ENCODE measurements at regions not wholly inside any gene's neighbourhood (a gene's known extent, or its start where the extent isn't known, plus 50 kb on each side); places are given as distances from the start of the nearest gene placed in this dataset.

GRCh38 chr13:73519396-73520116 lies 460.8 kb downstream of the KLF5 start:
- Histone ChIP-seq H3K4me3 (ENCODE audit: low read length) (peak overlapping the region; percentile 14), H2AFZ (ENCODE audit: low read depth, low read length) (no peak overlapping the region), H3K9me3 (ENCODE audit: low read length) (no peaks in the 10 kb centered on the region), H3K27me3 (ENCODE audit: insufficient read depth, low read depth, low read length) (no peaks in the 10 kb centered on the region), H3F3A (ENCODE audit: insufficient read depth, low read length, poor library complexity, severe bottlenecking) (no peaks in the 10 kb centered on the region), H3K27ac (ENCODE audit: low read length) (peak overlapping the region; percentile 44), H3K9ac (ENCODE audit: low read length) (no peak overlapping the region), H3K4me2 (ENCODE audit: low read length) (no peak overlapping the region), H3K79me2 (replicated peaks; ENCODE audit: insufficient read depth, low read length) (no peaks in the 10 kb centered on the region), H4K20me1 (ENCODE audit: insufficient read depth) (no peaks in the 10 kb centered on the region), H3K9me2 (ENCODE audit: insufficient read depth, low read length) (no peaks in the 10 kb centered on the region), H3K36me3 (ENCODE audit: insufficient read depth, low read length) (no peaks in the 10 kb centered on the region)
- TF ChIP-seq EZH2 (IDR thresholded peaks at IDR 0.05; ENCODE audit: borderline replicate concordance, insufficient read depth, low read length, poor library complexity, severe bottlenecking) (no peak), POLR2AphosphoS5 (IDR thresholded peaks at IDR 0.05) (peak; percentile 43), EP300 (conservative IDR thresholded peaks at IDR 0.05; ENCODE audit: poor library complexity, severe bottlenecking) (peak; percentile 62), MXI1 (conservative IDR thresholded peaks at IDR 0.05; ENCODE audit: poor library complexity, severe bottlenecking) (no peak), RAD21 (conservative IDR thresholded peaks at IDR 0.05) (no peak), TAF1 (IDR thresholded peaks at IDR 0.05; ENCODE audit: low read depth) (no peak), SMC3 (conservative IDR thresholded peaks at IDR 0.05; ENCODE audit: poor library complexity) (no peak), CTCF (IDR thresholded peaks at IDR 0.05; ENCODE audit: poor library complexity, severe bottlenecking) (no peak)
- TF ChIP-seq, protein P1, sequence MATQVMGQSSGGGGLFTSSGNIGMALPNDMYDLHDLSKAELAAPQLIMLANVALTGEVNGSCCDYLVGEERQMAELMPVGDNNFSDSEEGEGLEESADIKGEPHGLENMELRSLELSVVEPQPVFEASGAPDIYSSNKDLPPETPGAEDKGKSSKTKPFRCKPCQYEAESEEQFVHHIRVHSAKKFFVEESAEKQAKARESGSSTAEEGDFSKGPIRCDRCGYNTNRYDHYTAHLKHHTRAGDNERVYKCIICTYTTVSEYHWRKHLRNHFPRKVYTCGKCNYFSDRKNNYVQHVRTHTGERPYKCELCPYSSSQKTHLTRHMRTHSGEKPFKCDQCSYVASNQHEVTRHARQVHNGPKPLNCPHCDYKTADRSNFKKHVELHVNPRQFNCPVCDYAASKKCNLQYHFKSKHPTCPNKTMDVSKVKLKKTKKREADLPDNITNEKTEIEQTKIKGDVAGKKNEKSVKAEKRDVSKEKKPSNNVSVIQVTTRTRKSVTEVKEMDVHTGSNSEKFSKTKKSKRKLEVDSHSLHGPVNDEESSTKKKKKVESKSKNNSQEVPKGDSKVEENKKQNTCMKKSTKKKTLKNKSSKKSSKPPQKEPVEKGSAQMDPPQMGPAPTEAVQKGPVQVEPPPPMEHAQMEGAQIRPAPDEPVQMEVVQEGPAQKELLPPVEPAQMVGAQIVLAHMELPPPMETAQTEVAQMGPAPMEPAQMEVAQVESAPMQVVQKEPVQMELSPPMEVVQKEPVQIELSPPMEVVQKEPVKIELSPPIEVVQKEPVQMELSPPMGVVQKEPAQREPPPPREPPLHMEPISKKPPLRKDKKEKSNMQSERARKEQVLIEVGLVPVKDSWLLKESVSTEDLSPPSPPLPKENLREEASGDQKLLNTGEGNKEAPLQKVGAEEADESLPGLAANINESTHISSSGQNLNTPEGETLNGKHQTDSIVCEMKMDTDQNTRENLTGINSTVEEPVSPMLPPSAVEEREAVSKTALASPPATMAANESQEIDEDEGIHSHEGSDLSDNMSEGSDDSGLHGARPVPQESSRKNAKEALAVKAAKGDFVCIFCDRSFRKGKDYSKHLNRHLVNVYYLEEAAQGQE (IDR thresholded peaks at IDR 0.05; ENCODE audit: borderline replicate concordance) = peak; percentile 51

- Histone ChIP-seq H3K36me3 (ENCODE audit: insufficient read depth, low read length) (no peaks in the 10 kb centered on the region), H3K4me3 (ENCODE audit: low read length) (no peak overlapping the region), H3K9me3 (ENCODE audit: low read length) (no peaks in the 10 kb centered on the region), H3F3A (ENCODE audit: insufficient read depth, low read length, poor library complexity, severe bottlenecking) (no peaks in the 10 kb centered on the region), H3K27me3 (ENCODE audit: insufficient read depth, low read depth, low read length) (no peaks in the 10 kb centered on the region), H3K27ac (ENCODE audit: low read length) (no peak overlapping the region), H3K79me2 (replicated peaks; ENCODE audit: insufficient read depth, low read length) (no peaks in the 10 kb centered on the region), H3K9me2 (ENCODE audit: insufficient read depth, low read length) (no peaks in the 10 kb centered on the region), H4K20me1 (ENCODE audit: insufficient read depth) (no peaks in the 10 kb centered on the region), H3K4me2 (ENCODE audit: low read length) (no peak overlapping the region), H2AFZ (ENCODE audit: low read depth, low read length) (no peak overlapping the region), H3K9ac (ENCODE audit: low read length) (no peak overlapping the region)
- TF ChIP-seq POLR2AphosphoS5 (IDR thresholded peaks at IDR 0.05) = no peak
- no peak for TF ChIP-seq MXI1 (conservative IDR thresholded peaks at IDR 0.05; ENCODE audit: poor library complexity, severe bottlenecking)
- TF ChIP-seq SMC3 (conservative IDR thresholded peaks at IDR 0.05; ENCODE audit: poor library complexity) = no peak
- no peak for TF ChIP-seq CTCF (IDR thresholded peaks at IDR 0.05; ENCODE audit: poor library complexity, severe bottlenecking)
- TF ChIP-seq, protein P1 (IDR thresholded peaks at IDR 0.05; ENCODE audit: borderline replicate concordance) = no peak
- no peak for TF ChIP-seq TAF1 (IDR thresholded peaks at IDR 0.05; ENCODE audit: low read depth)
- TF ChIP-seq EZH2 (IDR thresholded peaks at IDR 0.05; ENCODE audit: borderline replicate concordance, insufficient read depth, low read length, poor library complexity, severe bottlenecking) = no peak
- TF ChIP-seq RAD21 (conservative IDR thresholded peaks at IDR 0.05) = no peak
- no peak for TF ChIP-seq EP300 (conservative IDR thresholded peaks at IDR 0.05; ENCODE audit: poor library complexity, severe bottlenecking)
Measured at GRCh38 chr13:73517766-73518165, 459.0 kb downstream of the KLF5 start.

Data from neural cell (in vitro differentiated cells).